OCI-LY7 (cell line): ENCODE measurements at regions not wholly inside any gene's neighbourhood (a gene's known extent, or its start where the extent isn't known, plus 50 kb on each side); places are given as distances from the start of the nearest gene placed in this dataset.

Experiments
- BruUV-seq: library from RNA; stranded (reverse); fragments of 400-500 nt; replicated peaks from 2 replicates; lab custom pipeline; 2021; lab: Mats Ljungman, UMichigan
- CTCF ChIA-PET: fragments of 300-600 bp; sonication (Branson Sonifier 250); formaldehyde crosslinking; loops from one replicate; lab custom pipeline; 2022; ENCODE audit warnings: antibody characterized with exemption; ENCODE audit not compliant: unreplicated experiment; lab: Charles Lee
- POLR2A ChIA-PET: fragments of 300-600 bp; sonication (Branson Sonifier 250); formaldehyde crosslinking; loops from one replicate; lab custom pipeline; 2022; ENCODE audit warnings: antibody characterized with exemption; lab: Charles Lee
- DNase-seq: peaks from one replicate; pipeline ENCODE4 v3.0.0-alpha.2; 2015; ENCODE audit warnings: low spot score
- H2AFZ ChIP-seq: fragments of 200-600 bp; sonication (generic), shearing (Covaris generic); 2 replicates; pipeline ENCODE4 v1.6.1; 2014; ENCODE audit warnings: mild to moderate bottlenecking, antibody characterized with exemption, low read length, moderate library complexity
- H3K27ac ChIP-seq: fragments of 200-600 bp; sonication (generic); 2 replicates; pipeline ENCODE4 v1.5.1; 2014; ENCODE audit warnings: mixed run types, low read depth, mild to moderate bottlenecking, moderate library complexity, low read length, inconsistent platforms; ENCODE audit not compliant: poor library complexity, severe bottlenecking
- H3K36me3 ChIP-seq: fragments of 200-600 bp; sonication (generic); 2 replicates; pipeline ENCODE4 v1.6.1; 2014; ENCODE audit warnings: mild to moderate bottlenecking, antibody characterized with exemption, low read length, moderate library complexity, mixed read lengths; ENCODE audit not compliant: insufficient read depth
- H3K4me1 ChIP-seq: fragments of 200-600 bp; sonication (generic); 2 replicates; pipeline ENCODE4 v1.5.1; 2014; ENCODE audit warnings: mild to moderate bottlenecking, low read length; ENCODE audit not compliant: insufficient read depth, poor library complexity, severe bottlenecking
- H3K4me2 ChIP-seq: fragments of 200-600 bp; sonication (generic); 2 replicates; pipeline ENCODE4 v1.6.1; 2014; ENCODE audit warnings: mild to moderate bottlenecking, low read length
- H3K4me3 ChIP-seq: fragments of 200-600 bp; sonication (generic); 2 replicates; pipeline ENCODE4 v1.5.1; 2014; ENCODE audit warnings: mild to moderate bottlenecking, low read depth, low read length; ENCODE audit not compliant: poor library complexity, severe bottlenecking
- H3K79me2 ChIP-seq: fragments of 200-600 bp; sonication (generic); 2 replicates; pipeline ENCODE4 v1.6.1; 2016; ENCODE audit warnings: low read depth, mild to moderate bottlenecking, low read length, moderate library complexity, mixed read lengths; ENCODE audit not compliant: insufficient read depth
- H3K9me2 ChIP-seq: fragments of 200-600 bp; sonication (generic); 2 replicates; pipeline ENCODE4 v1.6.1; 2016; ENCODE audit warnings: mild to moderate bottlenecking, low read length, mixed read lengths; ENCODE audit not compliant: insufficient read depth
- H3K9me3 ChIP-seq: fragments of 200-600 bp; sonication (generic); 2 replicates; pipeline ENCODE4 v1.6.1; 2014; ENCODE audit warnings: mild to moderate bottlenecking, mixed run types, low read length, mixed read lengths
- H4K20me1 ChIP-seq: fragments of 200-600 bp; sonication (generic); 2 replicates; pipeline ENCODE4 v1.6.1; 2014; ENCODE audit warnings: mild to moderate bottlenecking, antibody characterized with exemption, low read length, moderate library complexity, mixed read lengths; ENCODE audit not compliant: insufficient read depth
- CTCF ChIP-seq: fragments of 200-600 bp; sonication (generic); conservative IDR thresholded peaks from 2 replicates; pipeline ENCODE4 v1.5.1; 2014; ENCODE audit warnings: mild to moderate bottlenecking, antibody characterized with exemption, low read length, moderate library complexity, mixed read lengths
- EZH2phosphoT487 ChIP-seq: fragments of 200-600 bp; sonication (generic); IDR thresholded peaks from 2 replicates; pipeline ENCODE4 v1.6.1; 2018; ENCODE audit warnings: low read depth, borderline replicate concordance, mild to moderate bottlenecking, mixed run types, antibody characterized with exemption, low read length, moderate library complexity, mixed read lengths
- intact Hi-C: fragments of 100-400 bp; cut with micrococcal nuclease; formaldehyde crosslinking; loops from one replicate; pipeline ENCODE4 v1.10.0; 2022; ENCODE audit not compliant: unreplicated experiment

DNA sequence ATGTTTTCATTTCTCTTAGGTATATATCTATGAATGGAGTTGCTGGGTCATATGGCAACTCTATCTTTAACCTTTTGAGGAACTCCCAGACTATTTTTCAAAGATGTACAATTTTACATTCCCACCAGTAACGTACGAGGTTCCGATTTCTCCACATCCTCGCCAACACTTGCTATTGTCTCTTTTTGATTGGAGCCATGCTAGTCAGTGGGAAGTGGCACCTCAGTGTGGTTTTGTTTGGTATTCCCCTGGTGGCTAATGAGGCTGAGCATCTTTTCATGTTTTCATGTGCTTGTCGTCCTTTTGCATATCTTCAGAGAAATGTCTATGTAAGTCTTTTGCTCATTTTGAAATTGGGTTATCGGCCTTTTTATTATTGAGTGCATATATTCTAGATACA lies 178.6 kb upstream of the EXOC2 start:
- no peak overlapping the region for H3K27ac ChIP-seq
- no peak overlapping the region for H3K4me3 ChIP-seq
- ChIA-PET CTCF (no interaction called here), POLR2A (no interaction called here)
- no peaks in the 10 kb centered on the region for H3K36me3 ChIP-seq
- TF ChIP-seq CTCF (no peak), EZH2phosphoT487 (no peak)
- no peaks in the 10 kb centered on the region for H3K9me3 ChIP-seq
- H3K4me2 ChIP-seq = no peak overlapping the region
- no peak overlapping the region for H2AFZ ChIP-seq
- no TSS peak for BruUV-seq
- H4K20me1 ChIP-seq = no peaks in the 10 kb centered on the region
- no peaks in the 10 kb centered on the region for H3K9me2 ChIP-seq
- H3K79me2 ChIP-seq = no peaks in the 10 kb centered on the region
- H3K4me1 ChIP-seq = no peaks in the 10 kb centered on the region
- DNase-seq = no peak
- intact Hi-C loops = no loop called here

DNA sequence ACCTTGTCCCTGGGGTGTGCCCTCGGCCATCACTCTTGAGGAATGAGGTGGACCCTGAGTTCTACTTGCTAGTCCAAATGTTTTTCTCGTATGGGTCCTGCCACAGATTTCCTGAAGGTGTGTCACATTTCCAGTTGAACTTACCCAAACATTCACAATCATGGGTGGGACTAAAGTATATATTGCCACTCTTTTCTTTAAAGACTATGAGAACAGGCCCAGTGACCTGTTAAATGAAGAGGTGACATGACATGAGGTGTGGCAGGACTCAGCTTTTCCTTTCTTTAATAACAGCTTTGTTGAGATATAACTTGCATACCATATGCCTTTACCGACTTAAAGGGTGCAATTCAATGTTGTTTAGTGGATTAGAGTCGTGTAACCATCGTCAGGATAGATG lies 177.2 kb upstream of the EXOC2 start:
- no peak overlapping the region for H2AFZ ChIP-seq
- no peak overlapping the region for H3K27ac ChIP-seq
- no TSS peak for BruUV-seq
- no peak overlapping the region for H3K4me3 ChIP-seq
- no peaks in the 10 kb centered on the region for H3K79me2 ChIP-seq
- no peaks in the 10 kb centered on the region for H3K4me1 ChIP-seq
- H3K4me2 ChIP-seq = no peak overlapping the region
- no peaks in the 10 kb centered on the region for H3K36me3 ChIP-seq
- TF ChIP-seq CTCF (no peak), EZH2phosphoT487 (no peak)
- no peaks in the 10 kb centered on the region for H4K20me1 ChIP-seq
- intact Hi-C loops = no loop called here
- DNase-seq = no peak
- CTCF ChIA-PET = no interaction called here
- no peaks in the 10 kb centered on the region for H3K9me2 ChIP-seq
- POLR2A ChIA-PET = no interaction called here
- H3K9me3 ChIP-seq = no peaks in the 10 kb centered on the region

- Histone ChIP-seq H3K9me2 (no peaks in the 10 kb centered on the region), H3K36me3 (no peaks in the 10 kb centered on the region), H2AFZ (no peak overlapping the region), H3K4me1 (no peaks in the 10 kb centered on the region), H3K4me3 (no peak overlapping the region), H3K79me2 (no peaks in the 10 kb centered on the region), H3K4me2 (no peak overlapping the region), H4K20me1 (no peaks in the 10 kb centered on the region), H3K27ac (no peak overlapping the region), H3K9me3 (no peaks in the 10 kb centered on the region)
- ChIA-PET CTCF (no interaction called here), POLR2A (no interaction called here)
- no peak for DNase-seq
- intact Hi-C loops = no loop called here
- no TSS peak for BruUV-seq
- TF ChIP-seq CTCF = no peak
- TF ChIP-seq EZH2phosphoT487 = no peak
These were observed 175.3 kb upstream of the EXOC2 start for GRCh38 chr6:868201-868600.
